ENCODE measurements at regions not wholly inside any gene's neighbourhood (a gene's known extent, or its start where the extent isn't known, plus 50 kb on each side); places are given as distances from the start of the nearest gene placed in this dataset.

GRCh38 chr22:45090497-45090910, 73.2 kb upstream of the NUP50 start:
- TF ChIP-seq, protein P1, sequence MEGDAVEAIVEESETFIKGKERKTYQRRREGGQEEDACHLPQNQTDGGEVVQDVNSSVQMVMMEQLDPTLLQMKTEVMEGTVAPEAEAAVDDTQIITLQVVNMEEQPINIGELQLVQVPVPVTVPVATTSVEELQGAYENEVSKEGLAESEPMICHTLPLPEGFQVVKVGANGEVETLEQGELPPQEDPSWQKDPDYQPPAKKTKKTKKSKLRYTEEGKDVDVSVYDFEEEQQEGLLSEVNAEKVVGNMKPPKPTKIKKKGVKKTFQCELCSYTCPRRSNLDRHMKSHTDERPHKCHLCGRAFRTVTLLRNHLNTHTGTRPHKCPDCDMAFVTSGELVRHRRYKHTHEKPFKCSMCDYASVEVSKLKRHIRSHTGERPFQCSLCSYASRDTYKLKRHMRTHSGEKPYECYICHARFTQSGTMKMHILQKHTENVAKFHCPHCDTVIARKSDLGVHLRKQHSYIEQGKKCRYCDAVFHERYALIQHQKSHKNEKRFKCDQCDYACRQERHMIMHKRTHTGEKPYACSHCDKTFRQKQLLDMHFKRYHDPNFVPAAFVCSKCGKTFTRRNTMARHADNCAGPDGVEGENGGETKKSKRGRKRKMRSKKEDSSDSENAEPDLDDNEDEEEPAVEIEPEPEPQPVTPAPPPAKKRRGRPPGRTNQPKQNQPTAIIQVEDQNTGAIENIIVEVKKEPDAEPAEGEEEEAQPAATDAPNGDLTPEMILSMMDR (IDR thresholded peaks at IDR 0.05), result peak in 2 of 6 experiments; percentile 6 to 12
- no peak for TF ChIP-seq POLR2A (IDR thresholded peaks at IDR 0.05)

All from esophagus squamous epithelium (tissue), 4 donors.